ENCODE measurements at regions not wholly inside any gene's neighbourhood (a gene's known extent, or its start where the extent isn't known, plus 50 kb on each side); places are given as distances from the start of the nearest gene placed in this dataset.

DNA sequence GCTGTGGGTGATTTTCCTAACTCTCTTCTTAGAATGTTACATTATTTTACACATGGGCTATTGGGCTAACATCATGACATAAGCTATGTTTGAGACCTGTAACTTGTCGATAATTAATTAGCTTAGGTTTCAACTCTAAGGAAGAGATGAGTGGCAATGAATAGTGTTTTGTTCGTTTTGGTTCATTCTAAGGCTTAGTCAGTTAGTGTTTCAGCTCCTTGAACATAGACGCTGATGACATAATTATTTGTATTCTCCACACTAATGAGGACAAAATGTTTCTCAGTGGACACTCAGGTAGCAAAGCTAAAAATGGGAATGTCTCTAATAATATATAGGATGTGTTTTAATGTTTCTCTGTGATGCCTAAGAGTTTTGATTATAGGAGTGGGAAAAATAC is 401.9 kb downstream of the GATA3 start:
- H3K27ac ChIP-seq: no peak overlapping the region
- no peaks in the 10 kb centered on the region for H3K27me3 ChIP-seq (replicated peaks; ENCODE audit: insufficient read depth)
- H3K9me3 ChIP-seq: no peaks in the 10 kb centered on the region
- no peaks in the 10 kb centered on the region for H3K36me3 ChIP-seq
- DNase-seq (ENCODE audit: low spot score): no peak
- TF ChIP-seq CTCF (IDR thresholded peaks at IDR 0.05): no peak
- no peak for TF ChIP-seq POLR2AphosphoS5 (IDR thresholded peaks at IDR 0.05)
- no peak for TF ChIP-seq POLR2A (IDR thresholded peaks at IDR 0.05)
- H3K4me3 ChIP-seq: no peak overlapping the region
- WGBS: 53% methylated on average over 3 of the region's 3 CpGs
- intact Hi-C loops (cut with DNase I): no loop called here
- H3K4me1 ChIP-seq (replicated peaks): no peaks in the 10 kb centered on the region

DNA sequence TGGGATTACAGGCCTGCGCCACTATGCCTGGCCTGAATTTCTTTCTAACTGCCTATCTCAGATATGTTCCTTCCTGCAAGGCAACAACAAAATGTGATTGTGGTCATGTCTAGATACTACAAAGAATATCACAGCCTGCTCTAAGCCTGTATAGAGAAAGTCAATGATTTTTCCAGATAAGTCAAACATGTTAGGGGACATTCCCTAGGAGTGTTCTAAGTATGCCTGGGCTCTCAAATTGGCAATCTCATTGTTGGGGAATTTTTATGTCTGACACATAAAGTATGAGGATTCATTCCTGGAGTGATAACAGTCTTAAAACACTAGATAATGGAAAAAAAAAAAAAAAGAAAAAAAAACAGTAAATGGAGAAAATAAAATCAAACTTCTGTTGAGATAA is 406.1 kb downstream of the GATA3 start:
- TF ChIP-seq CTCF (IDR thresholded peaks at IDR 0.05): no peak
- TF ChIP-seq POLR2A (IDR thresholded peaks at IDR 0.05): no peak
- TF ChIP-seq POLR2AphosphoS5 (IDR thresholded peaks at IDR 0.05): no peak
- intact Hi-C loops (cut with DNase I): no loop called here
- 96% methylated on average over 1 of the region's 1 CpG for WGBS

GRCh38 chr10:8462565-8462964 is 408.1 kb downstream of the GATA3 start:
- 68% methylated on average over 3 of the region's 3 CpGs for WGBS
- intact Hi-C loops (cut with DNase I): no loop called here
- Histone ChIP-seq H3K9me3 (no peaks in the 10 kb centered on the region), H3K4me3 (no peak overlapping the region), H3K27ac (no peak overlapping the region), H3K4me1 (replicated peaks) (no peaks in the 10 kb centered on the region), H3K36me3 (no peaks in the 10 kb centered on the region), H3K27me3 (replicated peaks; ENCODE audit: insufficient read depth) (no peaks in the 10 kb centered on the region)
- TF ChIP-seq POLR2AphosphoS5 (IDR thresholded peaks at IDR 0.05) (no peak), POLR2A (IDR thresholded peaks at IDR 0.05) (no peak), CTCF (IDR thresholded peaks at IDR 0.05) (no peak)
- DNase-seq (ENCODE audit: low spot score): no peak

More for the DNA sequence above, 406.1 kb downstream of the GATA3 start:
- H3K4me3 ChIP-seq: no peak overlapping the region
- no peaks in the 10 kb centered on the region for H3K36me3 ChIP-seq
- DNase-seq (ENCODE audit: low spot score): no peak
- H3K4me1 ChIP-seq (replicated peaks): no peaks in the 10 kb centered on the region
- H3K9me3 ChIP-seq: no peaks in the 10 kb centered on the region
- no peaks in the 10 kb centered on the region for H3K27me3 ChIP-seq (replicated peaks; ENCODE audit: insufficient read depth)
- H3K27ac ChIP-seq: no peak overlapping the region

GRCh38 chr10:8463853-8464252 is 409.4 kb downstream of the GATA3 start:
- TF ChIP-seq POLR2A (IDR thresholded peaks at IDR 0.05) (no peak), CTCF (IDR thresholded peaks at IDR 0.05) (no peak), POLR2AphosphoS5 (IDR thresholded peaks at IDR 0.05) (no peak)

DNA sequence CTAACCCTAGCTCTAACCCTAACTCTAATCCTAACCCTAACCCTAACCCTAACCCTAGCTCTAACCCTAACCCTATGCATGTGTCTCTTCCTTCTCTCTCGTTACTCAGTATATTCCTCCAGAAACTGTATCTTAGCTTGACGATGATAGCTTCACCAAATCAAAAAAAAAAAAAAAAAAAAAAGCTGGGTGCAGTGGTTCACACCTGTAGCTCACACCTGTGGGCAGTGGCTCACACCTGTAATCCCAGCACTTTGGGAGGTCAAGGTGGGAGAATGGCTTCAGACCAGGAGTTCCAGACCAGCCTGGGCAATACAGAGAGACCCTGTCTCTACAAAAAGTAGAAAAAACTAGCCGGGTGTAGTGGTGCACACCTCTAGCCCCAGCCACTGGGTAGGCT is 414.0 kb downstream of the GATA3 start:
- Histone ChIP-seq H3K4me1 (replicated peaks) (no peaks in the 10 kb centered on the region), H3K9me3 (no peaks in the 10 kb centered on the region), H3K4me3 (no peak overlapping the region), H3K27me3 (replicated peaks; ENCODE audit: insufficient read depth) (no peaks in the 10 kb centered on the region), H3K27ac (no peak overlapping the region), H3K36me3 (no peaks in the 10 kb centered on the region)
- intact Hi-C loops (cut with DNase I): no loop called here
- no peak for DNase-seq (ENCODE audit: low spot score)
- TF ChIP-seq CTCF (IDR thresholded peaks at IDR 0.05) (no peak), POLR2AphosphoS5 (IDR thresholded peaks at IDR 0.05) (no peak), POLR2A (IDR thresholded peaks at IDR 0.05) (no peak)
- 92% methylated on average over 3 of the region's 3 CpGs for WGBS

More at GRCh38 chr10:8463853-8464252, 409.4 kb downstream of the GATA3 start:
- WGBS: 74% methylated on average over 4 of the region's 4 CpGs
- no peaks in the 10 kb centered on the region for H3K9me3 ChIP-seq
- intact Hi-C loops (cut with DNase I): no loop called here
- no peaks in the 10 kb centered on the region for H3K27me3 ChIP-seq (replicated peaks; ENCODE audit: insufficient read depth)
- no peaks in the 10 kb centered on the region for H3K4me1 ChIP-seq (replicated peaks)
- no peak for DNase-seq (ENCODE audit: low spot score)
- no peak overlapping the region for H3K4me3 ChIP-seq
- H3K27ac ChIP-seq: no peak overlapping the region
- H3K36me3 ChIP-seq: no peaks in the 10 kb centered on the region
